Mucosa of descending colon (tissue), 3 donors: ENCODE measurements at regions not wholly inside any gene's neighbourhood (a gene's known extent, or its start where the extent isn't known, plus 50 kb on each side); places are given as distances from the start of the nearest gene placed in this dataset.

Experiments
- ATAC-seq: fragments of 200-7000 bp; cut with Tn5 transposase; one replicate; pipeline ENCODE4 v1.9.1; 2020; ENCODE audit warnings: mild to moderate bottlenecking, moderate library complexity
- DNase-seq, 3 donors: peaks; one replicate each; pipeline ENCODE4 v3.0.0-alpha.2; 2020
- H3K36me3 ChIP-seq: fragments of 200-600 bp; one replicate; pipeline ENCODE4 v1.8.0; 2021; ENCODE audit warnings: low read depth, mild to moderate bottlenecking
- H3K4me1 ChIP-seq: fragments of 200-600 bp; one replicate; pipeline ENCODE4 v1.8.0; 2021; ENCODE audit warnings: low read depth, mild to moderate bottlenecking
- H3K4me3 ChIP-seq: fragments of 200-600 bp; one replicate; pipeline ENCODE4 v1.8.0; 2021; ENCODE audit warnings: mild to moderate bottlenecking
- H3K9me3 ChIP-seq: fragments of 200-600 bp; one replicate; pipeline ENCODE4 v1.8.0; 2021; ENCODE audit warnings: mild to moderate bottlenecking
- CTCF ChIP-seq: fragments of 200-600 bp; IDR thresholded peaks from one replicate; pipeline ENCODE4 v1.8.0; 2022; ENCODE audit warnings: antibody characterized with exemption, mild to moderate bottlenecking
- intact Hi-C, 2 donors: fragments of 100-400 bp; cut with DNase I in 1 of 2; cut with micrococcal nuclease in 1 of 2; formaldehyde crosslinking; loops; one replicate each; pipeline versions ENCODE4 v1.11.0 to v1.11.1; 2022; cut with DNase I, micrococcal nuclease
- donor health status: DM: no; HTN: no; CAD: no; lungs with moderate emphysema.
- donor health status: DM: no; HTN: no; CAD: no.
- donor health status: DM: no; HTN: yes; CAD: no.

GRCh38 chr5:67815455-67816391 is 399.8 kb upstream of the PIK3R1 start:
- DNase-seq: no peak
- ATAC-seq: no peak

GRCh38 chr5:67814569-67815311 is 400.8 kb upstream of the PIK3R1 start:
- peak; percentile 34 for ATAC-seq
- DNase-seq: no peak
- H3K4me3 ChIP-seq: no peak overlapping the region
- peaks cover 12% of the 10 kb centered on the region for H3K4me1 ChIP-seq
- no peaks in the 10 kb centered on the region for H3K9me3 ChIP-seq
- no peaks in the 10 kb centered on the region for H3K36me3 ChIP-seq
- no peak for TF ChIP-seq CTCF
- intact Hi-C loops: no loop called here

More at GRCh38 chr5:67815455-67816391, 399.8 kb upstream of the PIK3R1 start:
- intact Hi-C loops: no loop called here
- Histone ChIP-seq H3K4me3 (no peak overlapping the region), H3K36me3 (no peaks in the 10 kb centered on the region), H3K4me1 (peaks cover 12% of the 10 kb centered on the region), H3K9me3 (no peaks in the 10 kb centered on the region)
- TF ChIP-seq CTCF: no peak

GRCh38 chr5:67813877-67814539 is 401.5 kb upstream of the PIK3R1 start:
- intact Hi-C loops: no loop called here
- Histone ChIP-seq H3K9me3 (no peaks in the 10 kb centered on the region), H3K4me1 (peaks cover 12% of the 10 kb centered on the region), H3K4me3 (no peak overlapping the region), H3K36me3 (no peaks in the 10 kb centered on the region)
- TF ChIP-seq CTCF: no peak
- DNase-seq (no peak), ATAC-seq (no peak)

GRCh38 chr5:67809589-67809988 is 406.0 kb upstream of the PIK3R1 start:
- TF ChIP-seq CTCF: no peak
- no peak overlapping the region for H3K4me3 ChIP-seq
- no peaks in the 10 kb centered on the region for H3K9me3 ChIP-seq
- DNase-seq (no peak), ATAC-seq (no peak)
- H3K36me3 ChIP-seq: no peaks in the 10 kb centered on the region
- H3K4me1 ChIP-seq: peaks cover 7% of the 10 kb centered on the region
- intact Hi-C loops: no loop called here

GRCh38 chr5:67808340-67808739 is 407.2 kb upstream of the PIK3R1 start:
- intact Hi-C loops: no loop called here
- no peak for DNase-seq
- TF ChIP-seq CTCF: no peak
- Histone ChIP-seq H3K9me3 (no peaks in the 10 kb centered on the region), H3K4me1 (no peaks in the 10 kb centered on the region), H3K4me3 (no peak overlapping the region), H3K36me3 (no peaks in the 10 kb centered on the region)
- ATAC-seq: no peak
